Panc1 (cell line): ENCODE measurements at regions not wholly inside any gene's neighbourhood (a gene's known extent, or its start where the extent isn't known, plus 50 kb on each side); places are given as distances from the start of the nearest gene placed in this dataset.

ENCODE experiments used
- ATAC-seq: fragments of 200-7000 bp; cut with Tn5 transposase; 2 replicates; pipeline ENCODE4 v1.9.1; 2020; ENCODE audit warnings: mild to moderate bottlenecking, moderate library complexity
- BruUV-seq: library from RNA; stranded (reverse); fragments of 400-500 nt; replicated peaks from 2 replicates; lab custom pipeline; 2021; lab: Mats Ljungman, UMichigan
- CTCF ChIA-PET: fragments of 300-600 bp; sonication (Branson Sonifier 250); formaldehyde crosslinking; loops from one replicate; lab custom pipeline; 2022; ENCODE audit warnings: antibody characterized with exemption; lab: Charles Lee
- POLR2A ChIA-PET: fragments of 300-600 bp; sonication (Branson Sonifier 250); formaldehyde crosslinking; loops from one replicate; lab custom pipeline; 2022; ENCODE audit warnings: antibody characterized with exemption; lab: Charles Lee
- DNase-seq: peaks from one replicate; pipeline ENCODE4 v3.0.0-alpha.2; 2010; ENCODE audit warnings: low read depth, low spot score
- H3K27ac ChIP-seq: 2 replicates; pipeline ENCODE4 v1.5.1; 2011; ENCODE audit warnings: mild to moderate bottlenecking, low read length, inconsistent platforms
- H3K27me3 ChIP-seq: fragments of 200-500 bp; sonication (Bioruptor generic); 2 replicates; pipeline ENCODE4 v1.6.0; 2014; ENCODE audit warnings: low read length, inconsistent platforms; ENCODE audit not compliant: control insufficient read depth, insufficient read depth
- H3K36me3 ChIP-seq: fragments of 200-500 bp; sonication (Bioruptor generic); 2 replicates; pipeline ENCODE4 v1.5.1; 2014; ENCODE audit warnings: inconsistent platforms, mild to moderate bottlenecking, low read length, moderate library complexity; ENCODE audit not compliant: control insufficient read depth, insufficient read depth
- H3K4me1 ChIP-seq: 2 replicates; pipeline ENCODE4 v1.5.1; 2011; ENCODE audit warnings: inconsistent platforms, mild to moderate bottlenecking, low read length, moderate library complexity; ENCODE audit not compliant: control insufficient read depth, insufficient read depth
- H3K4me3 ChIP-seq, 2 experiments: 2 replicates each; pipeline ENCODE4 v1.5.1; 2011 to 2012; ENCODE audit warnings: low read depth in 2 of 2, low read length in 2 of 2, mild to moderate bottlenecking in 2 of 2, inconsistent platforms in 1 of 2, moderate library complexity in 1 of 2
- H3K9me3 ChIP-seq: fragments of 200-500 bp; sonication (Bioruptor generic); 2 replicates; pipeline ENCODE4 v1.5.1; 2014; ENCODE audit warnings: low read depth, mild to moderate bottlenecking, inconsistent platforms, low read length, moderate library complexity; ENCODE audit not compliant: control insufficient read depth, insufficient read depth
- POLR2AphosphoS5 ChIP-seq: IDR thresholded peaks from 2 replicates; pipeline ENCODE4 v1.6.1; 2012; ENCODE audit warnings: mild to moderate bottlenecking, low read depth, low read length, moderate library complexity
- REST ChIP-seq, 2 experiments: IDR thresholded peaks; 2 replicates each; pipeline ENCODE4 v1.6.1; 2011 to 2012; ENCODE audit warnings: low read depth in 2 of 2, control low read depth in 1 of 2, low read length in 1 of 2, mild to moderate bottlenecking in 1 of 2, moderate library complexity in 1 of 2; ENCODE audit not compliant: insufficient read depth in 1 of 2
- SIN3A ChIP-seq: IDR thresholded peaks from 2 replicates; pipeline ENCODE4 v1.6.1; 2012; ENCODE audit warnings: low read depth, mild to moderate bottlenecking, low read length, moderate library complexity, borderline replicate concordance; ENCODE audit not compliant: insufficient read depth
- TCF7L2 ChIP-seq: IDR thresholded peaks from 2 replicates; pipeline ENCODE4 v1.6.1; 2011; ENCODE audit warnings: mild to moderate bottlenecking, low read depth, low read length, inconsistent platforms
- in situ Hi-C: cut with HindIII; loops from 2 replicates; pipeline ENCODE4 v1.10.0; 2016; ENCODE audit warnings: low sequenced_read_pairs, low pct_unique_long_range_greater_than_20kb
- intact Hi-C: fragments of 100-400 bp; cut with micrococcal nuclease; formaldehyde crosslinking; loops from one replicate; pipeline ENCODE4 v1.10.0; 2022; ENCODE audit not compliant: unreplicated experiment
- TF ChIP-seq, protein P1 (sequence below): fragments of 450-650 bp; IDR thresholded peaks from 2 replicates; pipeline ENCODE4 v1.5.1; 2017; ENCODE audit warnings: mild to moderate bottlenecking

- DNase-seq = no peak
- Histone ChIP-seq H3K4me1 (no peaks in the 10 kb centered on the region), H3K9me3 (no peaks in the 10 kb centered on the region), H3K36me3 (no peaks in the 10 kb centered on the region), H3K27me3 (no peaks in the 10 kb centered on the region), H3K4me3 (no peak overlapping the region), H3K27ac (no peak overlapping the region)
- intact Hi-C loops (no loop called here), in situ Hi-C loops (no loop called here)
- ChIA-PET CTCF (no interaction called here), POLR2A (no interaction called here)
- TF ChIP-seq REST (IDR thresholded peaks at IDR 0.05; ENCODE audit: insufficient read depth in 1 of 2, low read depth in 2 of 2, low read length in 1 of 2) (no peak), TCF7L2 (no peak), SIN3A (no peak), POLR2AphosphoS5 (no peak)
- TF ChIP-seq, protein P1, sequence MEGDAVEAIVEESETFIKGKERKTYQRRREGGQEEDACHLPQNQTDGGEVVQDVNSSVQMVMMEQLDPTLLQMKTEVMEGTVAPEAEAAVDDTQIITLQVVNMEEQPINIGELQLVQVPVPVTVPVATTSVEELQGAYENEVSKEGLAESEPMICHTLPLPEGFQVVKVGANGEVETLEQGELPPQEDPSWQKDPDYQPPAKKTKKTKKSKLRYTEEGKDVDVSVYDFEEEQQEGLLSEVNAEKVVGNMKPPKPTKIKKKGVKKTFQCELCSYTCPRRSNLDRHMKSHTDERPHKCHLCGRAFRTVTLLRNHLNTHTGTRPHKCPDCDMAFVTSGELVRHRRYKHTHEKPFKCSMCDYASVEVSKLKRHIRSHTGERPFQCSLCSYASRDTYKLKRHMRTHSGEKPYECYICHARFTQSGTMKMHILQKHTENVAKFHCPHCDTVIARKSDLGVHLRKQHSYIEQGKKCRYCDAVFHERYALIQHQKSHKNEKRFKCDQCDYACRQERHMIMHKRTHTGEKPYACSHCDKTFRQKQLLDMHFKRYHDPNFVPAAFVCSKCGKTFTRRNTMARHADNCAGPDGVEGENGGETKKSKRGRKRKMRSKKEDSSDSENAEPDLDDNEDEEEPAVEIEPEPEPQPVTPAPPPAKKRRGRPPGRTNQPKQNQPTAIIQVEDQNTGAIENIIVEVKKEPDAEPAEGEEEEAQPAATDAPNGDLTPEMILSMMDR = no peak
- BruUV-seq = no TSS peak
- ATAC-seq = no peak
Measured at GRCh38 chr2:155653176-155653575, 679.3 kb downstream of the NR4A2 start.

DNA sequence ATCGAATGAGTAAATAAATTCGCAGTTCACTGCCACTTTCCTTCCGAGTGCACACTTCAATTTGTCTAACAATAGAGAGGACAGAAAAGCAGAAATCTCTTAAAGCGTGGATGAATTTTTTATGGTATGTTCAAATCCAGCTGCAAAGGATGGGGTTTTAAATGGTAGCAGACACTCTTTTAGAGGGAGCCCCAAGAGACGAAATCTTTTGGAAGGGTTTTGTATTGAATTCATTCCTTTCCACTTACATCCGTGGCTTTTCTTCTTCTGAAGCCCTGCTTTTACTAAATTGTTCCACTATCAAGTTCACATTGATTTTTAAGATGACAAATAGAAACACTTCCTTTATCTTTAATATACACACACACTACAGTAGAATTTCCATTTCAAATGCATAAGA, 680.7 kb downstream of the NR4A2 start:
- ATAC-seq (no peak), DNase-seq (no peak)
- Histone ChIP-seq H3K27me3 (no peaks in the 10 kb centered on the region), H3K36me3 (no peaks in the 10 kb centered on the region), H3K4me1 (no peaks in the 10 kb centered on the region), H3K27ac (no peak overlapping the region), H3K4me3 (no peak overlapping the region), H3K9me3 (no peaks in the 10 kb centered on the region)
- intact Hi-C loops = no loop called here
- ChIA-PET CTCF (no interaction called here), POLR2A (no interaction called here)
- in situ Hi-C loops = no loop called here
- TF ChIP-seq SIN3A (no peak), TCF7L2 (no peak), POLR2AphosphoS5 (no peak), REST (IDR thresholded peaks at IDR 0.05; ENCODE audit: insufficient read depth in 1 of 2, low read depth in 2 of 2, low read length in 1 of 2) (no peak)
- TF ChIP-seq, protein P1 = no peak
- BruUV-seq = no TSS peak
